ENCODE measurements at regions not wholly inside any gene's neighbourhood (a gene's known extent, or its start where the extent isn't known, plus 50 kb on each side); places are given as distances from the start of the nearest gene placed in this dataset.

- DNase-seq (ENCODE audit: low read depth, low spot score) = no peak
- H3K36me3 Mint-ChIP-seq (ENCODE audit: low read depth) = peaks cover 4% of the 10 kb centered on the region
- H3K27me3 Mint-ChIP-seq (ENCODE audit: low read depth) = no peaks in the 10 kb centered on the region
- H3K4me3 Mint-ChIP-seq = no peak overlapping the region
- H3K9me3 Mint-ChIP-seq = peaks cover 9% of the 10 kb centered on the region
- no peak overlapping the region for H3K27ac Mint-ChIP-seq (ENCODE audit: unreplicated experiment)
- TF ChIP-seq CTCF (conservative IDR thresholded peaks at IDR 0.05) = no peak
- H3K4me1 Mint-ChIP-seq = peaks cover 4% of the 10 kb centered on the region
Observed at GRCh38 chr5:3401635-3402034, 194.0 kb upstream of the IRX1 start.

- Mint-ChIP-seq H3K4me3 (no peak overlapping the region), H3K36me3 (ENCODE audit: low read depth) (peaks cover 4% of the 10 kb centered on the region), H3K27me3 (ENCODE audit: low read depth) (no peaks in the 10 kb centered on the region), H3K4me1 (peaks cover 5% of the 10 kb centered on the region), H3K27ac (ENCODE audit: unreplicated experiment) (no peak overlapping the region), H3K9me3 (peaks cover 9% of the 10 kb centered on the region)
- DNase-seq (ENCODE audit: low read depth, low spot score) = no peak
- TF ChIP-seq CTCF (conservative IDR thresholded peaks at IDR 0.05) = no peak
Observed at GRCh38 chr5:3400659-3401058, 195.0 kb upstream of the IRX1 start.

- DNase-seq (ENCODE audit: low read depth, low spot score) = no peak
- Mint-ChIP-seq H3K27me3 (ENCODE audit: low read depth) (peaks cover 3% of the 10 kb centered on the region), H3K27ac (ENCODE audit: unreplicated experiment) (no peak overlapping the region), H3K9me3 (peaks cover 8% of the 10 kb centered on the region), H3K36me3 (ENCODE audit: low read depth) (peaks cover 4% of the 10 kb centered on the region), H3K4me3 (peak overlapping the region; percentile 11), H3K4me1 (peaks cover 21% of the 10 kb centered on the region)
- no peak for TF ChIP-seq CTCF (conservative IDR thresholded peaks at IDR 0.05)
Observed at GRCh38 chr5:3394891-3395599, 200.6 kb upstream of the IRX1 start.

GRCh38 chr5:3393920-3394597, 201.6 kb upstream of the IRX1 start:
- no peak overlapping the region for H3K4me3 Mint-ChIP-seq
- no peaks in the 10 kb centered on the region for H3K9me3 Mint-ChIP-seq
- peaks cover 3% of the 10 kb centered on the region for H3K27me3 Mint-ChIP-seq (ENCODE audit: low read depth)

More at GRCh38 chr5:3393920-3394597, 201.6 kb upstream of the IRX1 start:
- H3K4me1 Mint-ChIP-seq = peaks cover 21% of the 10 kb centered on the region
- no peaks in the 10 kb centered on the region for H3K36me3 Mint-ChIP-seq (ENCODE audit: low read depth)
- no peak for TF ChIP-seq CTCF (conservative IDR thresholded peaks at IDR 0.05)
- no peak overlapping the region for H3K27ac Mint-ChIP-seq (ENCODE audit: unreplicated experiment)
- no peak for DNase-seq (ENCODE audit: low read depth, low spot score)
